ENCODE measurements at regions not wholly inside any gene's neighbourhood (a gene's known extent, or its start where the extent isn't known, plus 50 kb on each side); places are given as distances from the start of the nearest gene placed in this dataset.

DNA sequence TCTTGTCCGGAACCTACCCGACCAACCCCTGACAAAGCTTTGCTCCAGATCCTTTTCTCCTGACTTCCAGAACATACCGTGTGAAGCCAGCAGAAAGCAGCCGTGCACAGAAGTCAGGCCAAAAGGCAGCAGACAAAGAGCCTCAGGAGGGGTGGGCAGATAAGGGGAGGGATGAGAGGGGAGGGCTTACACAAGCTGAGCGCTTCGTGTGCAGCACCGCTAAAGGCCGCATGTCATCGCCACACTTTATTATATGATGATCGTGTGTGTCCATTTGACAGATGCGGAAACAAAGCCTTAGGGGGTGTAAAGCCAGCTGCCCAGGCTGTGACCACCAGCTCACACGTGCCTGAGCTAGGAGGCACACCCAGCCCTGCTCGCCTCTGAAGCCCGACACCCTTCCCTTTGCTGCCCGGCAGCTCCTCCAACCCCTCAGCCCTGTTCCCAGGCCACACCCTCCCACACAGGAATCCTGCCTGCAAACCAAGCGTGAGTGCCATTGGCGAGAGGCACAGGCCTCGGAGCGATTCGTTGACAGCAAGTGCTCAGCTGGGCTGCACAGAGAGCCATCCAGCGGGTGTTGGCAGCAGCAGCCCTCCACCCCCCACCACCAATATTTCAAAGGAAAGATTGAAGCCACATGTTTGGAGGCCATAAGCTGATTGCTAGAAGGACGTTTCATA is 170.5 kb upstream of the SMIM23 start:
- TF ChIP-seq, protein P1, sequence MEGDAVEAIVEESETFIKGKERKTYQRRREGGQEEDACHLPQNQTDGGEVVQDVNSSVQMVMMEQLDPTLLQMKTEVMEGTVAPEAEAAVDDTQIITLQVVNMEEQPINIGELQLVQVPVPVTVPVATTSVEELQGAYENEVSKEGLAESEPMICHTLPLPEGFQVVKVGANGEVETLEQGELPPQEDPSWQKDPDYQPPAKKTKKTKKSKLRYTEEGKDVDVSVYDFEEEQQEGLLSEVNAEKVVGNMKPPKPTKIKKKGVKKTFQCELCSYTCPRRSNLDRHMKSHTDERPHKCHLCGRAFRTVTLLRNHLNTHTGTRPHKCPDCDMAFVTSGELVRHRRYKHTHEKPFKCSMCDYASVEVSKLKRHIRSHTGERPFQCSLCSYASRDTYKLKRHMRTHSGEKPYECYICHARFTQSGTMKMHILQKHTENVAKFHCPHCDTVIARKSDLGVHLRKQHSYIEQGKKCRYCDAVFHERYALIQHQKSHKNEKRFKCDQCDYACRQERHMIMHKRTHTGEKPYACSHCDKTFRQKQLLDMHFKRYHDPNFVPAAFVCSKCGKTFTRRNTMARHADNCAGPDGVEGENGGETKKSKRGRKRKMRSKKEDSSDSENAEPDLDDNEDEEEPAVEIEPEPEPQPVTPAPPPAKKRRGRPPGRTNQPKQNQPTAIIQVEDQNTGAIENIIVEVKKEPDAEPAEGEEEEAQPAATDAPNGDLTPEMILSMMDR (IDR thresholded peaks at IDR 0.05): no peak
- no peak for TF ChIP-seq POLR2A (IDR thresholded peaks at IDR 0.05)

All from body of pancreas (tissue), 4 donors.